ENCODE measurements at regions not wholly inside any gene's neighbourhood (a gene's known extent, or its start where the extent isn't known, plus 50 kb on each side); places are given as distances from the start of the nearest gene placed in this dataset.
"Not testable (repeated sequence)": the region's sequence is repeated elsewhere in the genome, so short reads cannot be mapped to it uniquely, and the experiment has no call there.

DNA sequence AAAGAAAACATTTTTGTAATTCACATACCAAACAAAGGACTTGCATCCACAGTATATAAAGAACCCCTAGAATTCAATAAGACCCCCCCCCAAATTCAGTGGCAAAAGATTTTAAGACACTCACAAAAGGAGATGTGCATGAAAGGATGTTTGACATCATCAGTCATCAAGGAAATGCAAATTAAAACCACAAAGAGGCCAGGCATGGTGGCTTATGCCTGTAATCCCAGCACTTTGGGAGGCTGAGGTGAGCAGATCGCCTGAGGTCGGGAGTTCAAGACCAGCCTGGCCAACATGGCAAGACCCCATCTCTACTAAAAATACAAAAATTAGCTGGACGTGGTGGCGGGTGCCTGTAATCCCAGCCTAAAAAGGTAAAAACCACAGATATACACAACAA lies 61.3 kb downstream of the AIPL1 start:
- DNase-seq, result not testable (repeated sequence)

DNA sequence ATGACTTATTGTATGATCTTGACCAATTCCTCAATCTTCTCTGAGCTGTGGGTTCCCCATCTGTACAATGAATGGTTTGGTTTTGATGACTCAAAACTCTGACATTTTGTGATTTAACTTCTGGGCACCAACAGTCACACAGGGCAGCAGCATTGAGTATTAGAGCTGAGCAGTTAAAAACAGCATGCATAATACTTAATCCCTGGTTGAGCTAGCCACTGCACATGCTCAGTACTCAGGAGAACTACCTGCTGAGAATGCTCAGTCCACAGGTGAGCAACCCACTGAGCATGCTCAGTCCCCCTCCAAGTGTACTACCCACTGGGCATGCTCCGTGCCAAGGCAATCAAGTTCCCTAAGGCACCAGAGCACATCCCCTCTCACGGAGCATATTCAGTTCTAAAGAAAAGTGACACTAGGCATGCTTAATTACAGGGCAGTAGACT lies 68.7 kb downstream of the AIPL1 start:
- DNase-seq, result peak; percentile 6

DNA sequence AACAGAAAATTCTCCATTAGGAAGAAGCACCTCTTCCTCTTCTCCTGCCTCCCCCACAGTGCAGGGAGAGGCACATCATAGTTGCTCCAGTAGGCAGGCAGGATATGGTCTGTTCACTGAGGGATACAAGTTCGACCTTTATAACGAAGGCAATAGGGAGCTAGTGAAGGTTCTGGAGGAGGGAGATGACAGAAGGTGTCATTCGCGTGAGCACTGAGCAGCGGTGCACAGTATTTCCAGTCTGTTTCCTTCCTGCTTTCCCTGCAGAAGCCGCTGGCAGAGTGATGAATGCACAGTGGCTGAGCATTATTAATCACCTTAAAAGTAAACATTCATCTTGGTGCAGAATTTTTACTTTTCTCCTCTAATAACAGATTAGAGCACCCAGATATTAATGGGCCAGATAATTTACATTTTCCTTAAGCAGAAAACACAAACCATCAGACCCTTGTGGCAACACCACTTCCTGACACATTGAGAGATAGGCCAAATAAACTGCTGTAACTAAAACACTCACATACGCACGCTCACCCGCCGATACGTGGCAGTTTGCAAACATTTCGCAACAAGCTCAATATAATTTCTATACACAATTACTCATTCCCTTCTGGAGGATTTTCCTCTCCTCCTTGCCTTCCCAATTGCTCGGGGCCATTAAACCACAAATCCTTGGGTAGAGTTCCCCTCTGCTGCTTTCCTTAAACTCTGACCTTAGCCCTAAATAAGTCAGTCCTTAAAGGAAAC lies 69.5 kb downstream of the AIPL1 start:
- DNase-seq, result no peak

DNA sequence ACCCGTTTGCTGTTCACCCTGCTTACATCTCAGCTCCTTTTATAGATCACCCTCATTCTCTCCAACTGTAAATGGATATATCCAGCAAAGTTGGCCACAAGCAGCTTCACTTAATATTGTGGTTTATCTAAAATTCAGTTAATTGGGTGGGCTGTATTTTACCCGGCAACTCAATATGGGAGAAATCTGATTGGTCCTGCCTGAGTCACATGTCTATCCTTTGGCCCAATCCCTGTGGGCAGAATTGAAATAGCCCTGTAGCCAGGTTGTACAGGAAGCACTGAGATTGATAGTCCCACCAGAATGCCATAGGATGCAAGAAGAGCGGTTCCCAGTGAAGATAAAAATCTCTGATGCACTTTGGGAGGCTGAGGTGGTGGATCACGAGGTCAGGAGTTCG lies 73.2 kb downstream of the AIPL1 start:
- no peak for DNase-seq

DNA sequence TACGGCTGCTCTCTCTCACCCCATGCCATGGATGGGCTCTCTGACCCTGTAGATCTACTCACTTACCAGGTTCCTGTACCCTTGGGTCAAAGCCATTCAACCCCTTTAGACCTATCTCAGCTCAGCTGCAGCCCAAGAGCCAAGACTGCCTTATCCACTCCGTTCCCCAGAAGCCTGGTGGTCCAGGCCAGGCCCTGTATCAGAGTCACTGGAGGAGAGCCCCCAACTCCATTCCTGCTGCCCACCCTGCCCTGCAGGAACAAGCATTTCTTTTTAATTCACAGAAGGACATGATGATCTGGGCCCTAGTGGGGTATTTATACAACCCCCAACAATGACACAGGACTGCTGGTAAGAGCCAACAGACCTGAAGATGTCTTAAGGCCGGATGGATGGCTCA lies 76.8 kb downstream of the AIPL1 start:
- no peak for DNase-seq

DNA sequence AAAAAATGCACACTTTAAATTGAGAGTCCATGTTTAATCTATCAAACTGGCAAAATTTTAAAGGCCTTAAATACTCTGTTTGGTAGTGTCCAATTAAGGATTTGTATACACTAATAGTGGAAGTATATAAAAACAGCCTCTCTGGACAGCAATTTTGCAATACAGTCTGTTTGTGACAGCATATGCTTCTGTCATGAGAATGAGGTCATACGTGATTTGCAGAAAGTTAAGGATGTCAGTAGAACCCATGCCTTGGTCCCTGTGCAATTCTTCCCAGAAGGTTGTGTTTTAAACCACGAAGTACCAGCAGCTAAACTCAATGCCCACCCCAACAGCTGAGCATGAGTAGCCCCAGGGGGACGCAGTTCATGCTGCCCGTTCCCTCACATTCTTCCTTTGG lies 78.4 kb downstream of the AIPL1 start:
- DNase-seq, result no peak

DNA sequence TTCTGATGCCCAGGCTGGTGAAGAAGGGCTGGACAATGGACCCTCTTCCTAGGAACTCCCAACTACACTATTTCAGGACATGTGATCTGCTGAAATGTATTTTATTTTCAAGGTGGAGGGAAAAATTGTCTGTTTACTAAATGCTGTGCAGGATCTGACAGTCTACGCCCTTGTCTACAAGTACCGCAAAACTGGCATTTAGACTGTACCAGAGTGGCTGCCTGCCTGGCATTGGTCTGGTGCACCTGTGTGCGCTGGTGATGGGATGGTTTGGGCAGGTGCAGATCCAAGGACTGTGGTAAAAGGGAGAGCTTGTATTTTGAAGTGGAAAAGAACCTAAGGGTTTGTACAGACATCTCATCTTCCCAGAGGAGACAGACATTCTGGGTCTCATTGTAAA lies 79.7 kb downstream of the AIPL1 start:
- peak; percentile 74 for DNase-seq

- no peak for DNase-seq
These were observed 81.9 kb downstream of the AIPL1 start for GRCh38 chr17:6352801-6353560.

- no peak for DNase-seq
These were observed 82.9 kb downstream of the AIPL1 start for GRCh38 chr17:6352016-6352415.

DNA sequence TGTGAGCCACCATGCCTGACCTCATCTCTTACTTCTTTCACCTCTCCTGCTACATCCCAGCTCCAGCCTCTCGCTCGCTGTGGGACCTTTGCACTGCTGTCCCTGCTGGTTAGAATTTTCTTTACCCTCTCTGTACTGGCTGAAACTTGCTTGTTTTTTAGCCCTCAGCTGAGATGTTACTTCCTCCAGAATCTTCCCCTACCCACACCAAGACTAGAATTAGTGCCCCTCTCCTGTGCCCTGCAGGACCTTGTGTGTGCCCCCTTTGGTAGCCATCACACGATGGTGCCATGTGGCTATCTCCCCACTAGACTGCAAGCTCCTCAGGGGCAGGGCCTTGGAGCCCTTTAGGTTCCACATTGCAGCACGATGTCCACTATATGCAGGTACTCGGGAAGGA lies 84.1 kb downstream of the AIPL1 start:
- DNase-seq, result no peak

DNA sequence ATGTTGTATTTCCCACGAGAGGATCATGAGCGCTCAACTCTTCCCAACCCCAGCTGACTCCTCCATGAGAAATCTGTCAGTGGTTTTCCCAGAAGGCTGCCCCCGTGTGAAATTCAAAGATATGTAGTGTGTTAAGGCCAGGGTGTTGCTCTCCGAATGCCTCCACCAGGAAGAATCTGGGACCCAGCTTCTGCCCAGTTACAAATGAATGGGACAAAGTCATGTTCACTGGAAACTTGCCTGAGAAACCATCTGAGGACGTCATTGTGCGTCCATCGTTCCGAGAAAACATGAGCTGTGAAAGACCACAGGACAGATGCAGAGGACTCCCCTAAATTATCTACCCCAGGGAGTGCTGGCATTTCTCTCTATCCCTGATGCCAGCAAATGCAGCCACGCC lies 86.0 kb downstream of the AIPL1 start:
- no peak for DNase-seq

DNA sequence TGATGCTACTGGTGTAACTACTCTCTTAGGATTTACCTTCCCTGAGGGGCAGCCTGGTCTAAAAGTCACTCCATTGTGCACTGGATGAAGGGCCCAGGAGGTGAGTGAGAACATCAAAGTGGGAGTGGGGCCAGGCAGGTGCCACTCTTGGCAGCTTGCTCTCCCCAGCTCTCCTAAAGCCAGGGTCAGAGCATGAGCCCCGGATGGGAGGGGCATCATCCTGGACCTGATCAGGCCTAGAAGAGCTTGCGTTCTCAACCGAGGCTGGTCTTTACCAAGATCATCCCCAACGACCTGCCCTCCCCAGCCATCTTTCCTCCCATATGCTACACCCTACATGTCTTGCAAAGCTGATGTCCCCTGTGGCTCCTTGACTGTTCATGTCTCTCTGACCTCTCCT lies 87.1 kb downstream of the AIPL1 start:
- no peak for DNase-seq

GRCh38 chr17:6346986-6347385 lies 87.9 kb downstream of the AIPL1 start:
- DNase-seq, result no peak

DNA sequence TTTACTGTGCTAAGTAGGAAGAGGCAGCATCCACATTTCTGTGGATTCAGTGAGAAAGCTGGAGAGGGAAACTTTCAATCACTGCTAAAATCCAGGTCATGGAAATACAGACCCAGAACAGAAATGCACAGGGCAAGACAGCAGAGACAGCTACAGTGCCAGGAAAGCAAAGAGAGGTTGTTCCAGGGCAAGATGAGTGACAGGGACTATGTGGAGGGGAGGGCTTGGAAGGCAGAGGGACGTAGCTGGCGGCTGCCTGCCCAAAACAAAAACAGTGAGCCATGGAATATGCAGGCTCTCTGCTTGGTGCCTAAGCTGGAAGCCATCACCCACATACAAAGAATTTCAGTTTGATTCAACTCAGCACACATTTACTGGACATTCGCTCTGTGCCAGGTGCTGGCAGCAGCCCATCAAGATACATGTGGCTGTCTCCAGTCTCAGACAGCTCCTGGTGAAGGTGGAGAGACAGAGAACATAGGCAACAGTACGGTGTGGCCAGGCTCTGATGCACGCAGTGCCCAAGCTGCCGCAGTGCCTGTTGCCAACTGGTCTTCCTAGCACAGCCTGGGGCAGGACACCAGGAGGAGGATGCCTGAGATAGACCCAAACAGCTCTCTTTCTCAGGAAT lies 88.7 kb downstream of the AIPL1 start:
- DNase-seq, result no peak

DNA sequence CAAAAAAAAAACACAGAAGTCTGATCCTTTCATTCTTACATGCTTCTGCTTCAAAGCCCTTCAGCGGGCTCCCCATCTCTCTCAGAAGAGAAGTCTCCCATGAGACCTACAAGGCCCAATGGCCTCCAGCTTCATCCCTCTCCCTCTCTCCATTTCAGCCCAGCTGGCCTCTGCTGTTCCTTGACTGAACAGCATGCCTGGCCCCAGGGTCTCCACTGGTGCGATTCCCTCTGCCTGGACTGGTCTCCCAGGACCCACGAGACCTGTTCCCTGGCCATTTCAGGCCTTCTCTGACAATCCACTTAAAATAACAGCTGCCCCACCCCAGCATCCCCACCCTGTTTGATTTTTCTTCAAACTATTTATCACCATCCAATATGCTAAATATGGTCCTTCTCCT lies 91.2 kb downstream of the AIPL1 start:
- DNase-seq, result no peak

DNA sequence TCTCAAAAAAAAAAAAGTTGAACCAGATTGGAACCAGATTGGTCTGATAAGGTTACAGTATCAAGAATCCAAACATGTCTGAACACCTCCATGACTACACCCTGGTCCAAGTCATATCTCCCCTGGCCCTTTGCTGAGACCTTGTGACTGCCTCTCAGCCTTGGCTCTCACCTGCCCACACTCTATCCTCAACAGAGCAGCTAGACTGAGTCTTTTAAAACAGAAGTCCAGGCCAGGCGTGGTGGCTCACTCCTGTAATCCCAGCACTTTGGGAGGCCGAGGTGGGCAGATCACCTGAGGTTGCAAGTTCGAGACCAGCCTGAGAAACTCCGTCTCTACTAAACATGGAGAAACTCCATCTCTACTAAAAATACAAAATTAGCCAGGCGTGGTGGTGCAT lies 91.7 kb downstream of the AIPL1 start:
- no peak for DNase-seq

DNA sequence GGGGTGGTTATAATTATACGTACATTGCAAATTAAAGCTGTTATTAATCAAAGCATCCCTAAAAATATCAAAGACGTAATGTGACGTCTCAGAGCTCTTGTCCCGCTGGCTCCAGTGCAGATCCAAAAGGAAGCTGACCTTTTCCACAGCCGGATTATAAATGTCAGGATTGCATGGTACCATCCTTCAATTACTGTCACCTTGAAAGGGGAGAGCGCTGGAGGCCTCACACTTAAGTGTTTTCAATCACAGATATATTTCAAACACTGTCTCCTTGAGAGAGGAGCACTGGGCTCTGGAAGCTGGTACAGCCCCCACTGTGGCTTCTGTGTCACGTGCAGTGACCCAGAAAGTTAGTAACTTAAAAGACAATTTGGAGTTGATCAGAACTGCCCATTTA lies 94.2 kb downstream of the AIPL1 start:
- DNase-seq, result no peak

DNA sequence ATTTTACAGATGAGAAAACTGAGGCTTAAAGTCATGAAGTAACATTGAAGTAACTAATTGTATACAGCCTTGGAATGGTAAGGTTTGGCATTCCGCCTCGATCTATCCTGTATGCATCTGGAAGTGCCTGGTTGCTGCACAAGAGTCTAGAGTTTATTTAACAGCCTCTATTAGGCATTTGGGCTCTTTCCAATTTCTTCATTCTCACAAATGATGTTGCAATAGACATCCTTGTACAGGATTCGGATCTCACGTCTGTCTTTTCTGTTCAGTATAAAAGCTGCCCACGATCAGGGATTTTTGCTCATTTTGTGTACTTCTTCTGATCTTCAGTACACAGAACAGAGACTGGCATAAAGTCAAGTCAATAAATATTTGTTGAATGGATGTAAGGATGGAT lies 100.5 kb downstream of the AIPL1 start:
- DNase-seq, result no peak

DNA sequence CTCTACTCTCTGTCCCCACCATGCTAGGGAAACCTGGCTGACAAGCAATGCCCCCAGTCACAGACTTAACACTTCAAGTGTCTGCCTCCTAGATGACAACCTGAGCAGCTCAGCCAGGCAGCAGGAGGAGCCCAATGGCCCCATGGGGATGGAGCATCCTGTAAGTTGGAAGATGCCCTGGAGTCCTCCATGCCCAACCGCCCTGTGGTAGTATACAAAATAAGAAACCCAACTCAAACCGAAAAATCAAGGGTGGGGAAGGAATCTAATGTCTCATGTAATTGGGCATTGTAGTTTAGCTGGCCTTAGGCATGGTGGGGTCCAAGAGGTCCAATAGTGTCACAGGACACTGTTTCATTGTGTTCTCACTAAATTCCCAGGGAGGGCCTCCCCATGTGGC lies 104.0 kb downstream of the AIPL1 start:
- no peak for DNase-seq

- no peak for DNase-seq
These were observed 106.6 kb downstream of the AIPL1 start for GRCh38 chr17:6328279-6328678.

DNA sequence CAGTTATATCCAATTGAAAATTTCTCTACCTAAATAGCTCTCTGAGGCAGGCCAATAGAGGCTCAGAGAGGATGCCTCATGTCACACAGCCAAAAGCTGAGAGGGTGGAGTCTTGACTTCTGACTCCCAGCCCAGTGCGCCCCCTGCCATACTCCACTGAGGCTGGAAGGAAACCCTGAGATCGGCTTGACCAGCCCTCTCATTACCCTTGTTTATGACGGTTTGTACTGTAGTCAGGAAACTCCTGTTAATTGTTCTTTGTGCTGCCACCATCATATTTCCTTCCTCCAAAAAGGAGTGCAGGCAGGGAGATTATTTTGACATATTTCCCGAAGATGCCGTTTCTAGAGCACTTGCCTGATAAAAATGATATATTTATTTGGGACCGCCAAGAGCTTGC lies 107.9 kb downstream of the AIPL1 start:
- DNase-seq, result no peak

- no peak for DNase-seq
These were observed 108.4 kb downstream of the AIPL1 start for GRCh38 chr17:6326483-6326882.

GRCh38 chr17:6325741-6326140 lies 109.2 kb downstream of the AIPL1 start:
- DNase-seq, result no peak

DNA sequence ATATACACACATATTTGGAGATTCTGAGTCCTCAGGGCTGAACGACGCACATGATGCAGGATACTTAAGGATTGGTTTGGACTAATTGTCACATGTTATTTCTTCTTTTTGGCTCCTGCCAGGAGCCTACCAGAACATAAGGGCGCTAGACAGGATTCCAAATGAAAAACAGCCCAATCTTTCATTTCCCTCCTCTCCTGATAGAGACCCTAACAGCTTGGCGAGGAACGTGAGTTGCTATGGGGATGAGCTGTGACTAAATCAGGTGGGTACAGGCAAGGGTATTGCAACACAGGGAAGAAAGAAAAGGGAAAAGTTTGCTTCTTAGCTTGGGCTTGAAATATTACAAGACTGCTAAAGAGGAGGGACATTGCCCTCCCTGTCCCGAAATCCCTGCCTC lies 109.9 kb downstream of the AIPL1 start:
- DNase-seq, result no peak
